GM23338 (cell line): ENCODE measurements at regions not wholly inside any gene's neighbourhood (a gene's known extent, or its start where the extent isn't known, plus 50 kb on each side); places are given as distances from the start of the nearest gene placed in this dataset.

Experiments used
- CREB1 ChIP-seq: fragments of 250-450 bp; sonication (Bioruptor Pico); IDR thresholded peaks from 2 replicates; pipeline ENCODE4 v1.5.0; 2020; ENCODE audit warnings: low read depth, mild to moderate bottlenecking, moderate library complexity
- ETS1 ChIP-seq: IDR thresholded peaks from 2 replicates; pipeline ENCODE4 v1.6.1; 2016; ENCODE audit warnings: antibody characterized with exemption
- EZH2 ChIP-seq: fragments of 200-600 bp; sonication (generic); IDR thresholded peaks from one replicate; pipeline ENCODE4 v1.8.0; 2017; ENCODE audit warnings: antibody characterized with exemption, mild to moderate bottlenecking, low read depth; ENCODE audit not compliant: unreplicated experiment
- EZH2phosphoT487 ChIP-seq: fragments of 200-600 bp; sonication (generic); IDR thresholded peaks from one replicate; pipeline ENCODE4 v1.8.1; 2018; ENCODE audit warnings: antibody characterized with exemption; ENCODE audit not compliant: unreplicated experiment
- JUNB ChIP-seq: IDR thresholded peaks from one replicate; pipeline ENCODE4 v1.6.1; 2016; ENCODE audit warnings: antibody characterized with exemption; ENCODE audit not compliant: unreplicated experiment
- NANOG ChIP-seq: IDR thresholded peaks from 2 replicates; pipeline ENCODE4 v1.6.1; 2016; ENCODE audit warnings: antibody characterized with exemption, borderline replicate concordance
- POLR2AphosphoS5 ChIP-seq: IDR thresholded peaks from 2 replicates; pipeline ENCODE4 v1.6.1; 2016; ENCODE audit warnings: antibody characterized with exemption, low read depth
- STAT1 ChIP-seq: IDR thresholded peaks from one replicate; pipeline ENCODE4 v1.6.1; 2016; ENCODE audit warnings: antibody characterized with exemption; ENCODE audit not compliant: unreplicated experiment
- TF ChIP-seq, protein P1 (sequence below), 2 experiments: fragments of 200-600 bp in 1 of 2; sonication (generic) in 1 of 2; conservative IDR thresholded peaks; 2 replicates each; pipeline versions ENCODE4 v1.5.1 to v1.6.1; 2016 to 2017; ENCODE audit warnings: antibody characterized with exemption in 2 of 2, low read depth in 2 of 2, mild to moderate bottlenecking in 2 of 2, moderate library complexity in 1 of 2
- TF ChIP-seq, protein P2 (sequence below): IDR thresholded peaks from one replicate; pipeline ENCODE4 v1.6.1; 2018; ENCODE audit warnings: antibody characterized with exemption; ENCODE audit not compliant: unreplicated experiment
- TF ChIP-seq, protein P3 (sequence below): fragments of 250-450 bp; sonication (Bioruptor Pico); IDR thresholded peaks from 2 replicates; pipeline ENCODE4 v1.5.0; 2020; ENCODE audit warnings: mild to moderate bottlenecking, moderate library complexity

DNA sequence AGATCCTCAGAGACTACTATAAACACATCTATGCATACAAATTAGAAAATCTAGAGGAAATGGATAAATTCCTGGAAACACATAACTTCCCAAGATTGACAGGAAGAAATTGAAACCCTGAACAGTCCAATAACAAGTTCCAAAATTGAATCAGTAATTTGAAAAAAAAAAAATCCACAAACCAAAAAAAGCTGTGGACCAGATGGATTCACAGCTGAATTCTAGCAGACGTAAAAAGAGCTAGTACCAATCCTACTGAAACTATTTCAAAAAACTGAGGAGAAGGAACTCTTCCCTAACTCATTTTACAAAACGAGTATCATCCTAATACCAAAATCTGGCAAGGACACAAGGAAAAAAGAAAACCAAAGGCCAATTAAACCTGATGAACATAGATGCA lies 77.0 kb upstream of the FXR1 start:
- TF ChIP-seq, protein P1, sequence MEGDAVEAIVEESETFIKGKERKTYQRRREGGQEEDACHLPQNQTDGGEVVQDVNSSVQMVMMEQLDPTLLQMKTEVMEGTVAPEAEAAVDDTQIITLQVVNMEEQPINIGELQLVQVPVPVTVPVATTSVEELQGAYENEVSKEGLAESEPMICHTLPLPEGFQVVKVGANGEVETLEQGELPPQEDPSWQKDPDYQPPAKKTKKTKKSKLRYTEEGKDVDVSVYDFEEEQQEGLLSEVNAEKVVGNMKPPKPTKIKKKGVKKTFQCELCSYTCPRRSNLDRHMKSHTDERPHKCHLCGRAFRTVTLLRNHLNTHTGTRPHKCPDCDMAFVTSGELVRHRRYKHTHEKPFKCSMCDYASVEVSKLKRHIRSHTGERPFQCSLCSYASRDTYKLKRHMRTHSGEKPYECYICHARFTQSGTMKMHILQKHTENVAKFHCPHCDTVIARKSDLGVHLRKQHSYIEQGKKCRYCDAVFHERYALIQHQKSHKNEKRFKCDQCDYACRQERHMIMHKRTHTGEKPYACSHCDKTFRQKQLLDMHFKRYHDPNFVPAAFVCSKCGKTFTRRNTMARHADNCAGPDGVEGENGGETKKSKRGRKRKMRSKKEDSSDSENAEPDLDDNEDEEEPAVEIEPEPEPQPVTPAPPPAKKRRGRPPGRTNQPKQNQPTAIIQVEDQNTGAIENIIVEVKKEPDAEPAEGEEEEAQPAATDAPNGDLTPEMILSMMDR (conservative IDR thresholded peaks at IDR 0.05; ENCODE audit: low read depth in 2 of 2), result no peak
- TF ChIP-seq POLR2AphosphoS5 (no peak), EZH2 (no peak), JUNB (no peak), CREB1 (CRISPR knock-in tag) (no peak), NANOG (no peak), EZH2phosphoT487 (no peak), ETS1 (no peak), STAT1 (no peak)
- TF ChIP-seq, protein P2, sequence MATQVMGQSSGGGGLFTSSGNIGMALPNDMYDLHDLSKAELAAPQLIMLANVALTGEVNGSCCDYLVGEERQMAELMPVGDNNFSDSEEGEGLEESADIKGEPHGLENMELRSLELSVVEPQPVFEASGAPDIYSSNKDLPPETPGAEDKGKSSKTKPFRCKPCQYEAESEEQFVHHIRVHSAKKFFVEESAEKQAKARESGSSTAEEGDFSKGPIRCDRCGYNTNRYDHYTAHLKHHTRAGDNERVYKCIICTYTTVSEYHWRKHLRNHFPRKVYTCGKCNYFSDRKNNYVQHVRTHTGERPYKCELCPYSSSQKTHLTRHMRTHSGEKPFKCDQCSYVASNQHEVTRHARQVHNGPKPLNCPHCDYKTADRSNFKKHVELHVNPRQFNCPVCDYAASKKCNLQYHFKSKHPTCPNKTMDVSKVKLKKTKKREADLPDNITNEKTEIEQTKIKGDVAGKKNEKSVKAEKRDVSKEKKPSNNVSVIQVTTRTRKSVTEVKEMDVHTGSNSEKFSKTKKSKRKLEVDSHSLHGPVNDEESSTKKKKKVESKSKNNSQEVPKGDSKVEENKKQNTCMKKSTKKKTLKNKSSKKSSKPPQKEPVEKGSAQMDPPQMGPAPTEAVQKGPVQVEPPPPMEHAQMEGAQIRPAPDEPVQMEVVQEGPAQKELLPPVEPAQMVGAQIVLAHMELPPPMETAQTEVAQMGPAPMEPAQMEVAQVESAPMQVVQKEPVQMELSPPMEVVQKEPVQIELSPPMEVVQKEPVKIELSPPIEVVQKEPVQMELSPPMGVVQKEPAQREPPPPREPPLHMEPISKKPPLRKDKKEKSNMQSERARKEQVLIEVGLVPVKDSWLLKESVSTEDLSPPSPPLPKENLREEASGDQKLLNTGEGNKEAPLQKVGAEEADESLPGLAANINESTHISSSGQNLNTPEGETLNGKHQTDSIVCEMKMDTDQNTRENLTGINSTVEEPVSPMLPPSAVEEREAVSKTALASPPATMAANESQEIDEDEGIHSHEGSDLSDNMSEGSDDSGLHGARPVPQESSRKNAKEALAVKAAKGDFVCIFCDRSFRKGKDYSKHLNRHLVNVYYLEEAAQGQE, result no peak
- TF ChIP-seq, protein P3, sequence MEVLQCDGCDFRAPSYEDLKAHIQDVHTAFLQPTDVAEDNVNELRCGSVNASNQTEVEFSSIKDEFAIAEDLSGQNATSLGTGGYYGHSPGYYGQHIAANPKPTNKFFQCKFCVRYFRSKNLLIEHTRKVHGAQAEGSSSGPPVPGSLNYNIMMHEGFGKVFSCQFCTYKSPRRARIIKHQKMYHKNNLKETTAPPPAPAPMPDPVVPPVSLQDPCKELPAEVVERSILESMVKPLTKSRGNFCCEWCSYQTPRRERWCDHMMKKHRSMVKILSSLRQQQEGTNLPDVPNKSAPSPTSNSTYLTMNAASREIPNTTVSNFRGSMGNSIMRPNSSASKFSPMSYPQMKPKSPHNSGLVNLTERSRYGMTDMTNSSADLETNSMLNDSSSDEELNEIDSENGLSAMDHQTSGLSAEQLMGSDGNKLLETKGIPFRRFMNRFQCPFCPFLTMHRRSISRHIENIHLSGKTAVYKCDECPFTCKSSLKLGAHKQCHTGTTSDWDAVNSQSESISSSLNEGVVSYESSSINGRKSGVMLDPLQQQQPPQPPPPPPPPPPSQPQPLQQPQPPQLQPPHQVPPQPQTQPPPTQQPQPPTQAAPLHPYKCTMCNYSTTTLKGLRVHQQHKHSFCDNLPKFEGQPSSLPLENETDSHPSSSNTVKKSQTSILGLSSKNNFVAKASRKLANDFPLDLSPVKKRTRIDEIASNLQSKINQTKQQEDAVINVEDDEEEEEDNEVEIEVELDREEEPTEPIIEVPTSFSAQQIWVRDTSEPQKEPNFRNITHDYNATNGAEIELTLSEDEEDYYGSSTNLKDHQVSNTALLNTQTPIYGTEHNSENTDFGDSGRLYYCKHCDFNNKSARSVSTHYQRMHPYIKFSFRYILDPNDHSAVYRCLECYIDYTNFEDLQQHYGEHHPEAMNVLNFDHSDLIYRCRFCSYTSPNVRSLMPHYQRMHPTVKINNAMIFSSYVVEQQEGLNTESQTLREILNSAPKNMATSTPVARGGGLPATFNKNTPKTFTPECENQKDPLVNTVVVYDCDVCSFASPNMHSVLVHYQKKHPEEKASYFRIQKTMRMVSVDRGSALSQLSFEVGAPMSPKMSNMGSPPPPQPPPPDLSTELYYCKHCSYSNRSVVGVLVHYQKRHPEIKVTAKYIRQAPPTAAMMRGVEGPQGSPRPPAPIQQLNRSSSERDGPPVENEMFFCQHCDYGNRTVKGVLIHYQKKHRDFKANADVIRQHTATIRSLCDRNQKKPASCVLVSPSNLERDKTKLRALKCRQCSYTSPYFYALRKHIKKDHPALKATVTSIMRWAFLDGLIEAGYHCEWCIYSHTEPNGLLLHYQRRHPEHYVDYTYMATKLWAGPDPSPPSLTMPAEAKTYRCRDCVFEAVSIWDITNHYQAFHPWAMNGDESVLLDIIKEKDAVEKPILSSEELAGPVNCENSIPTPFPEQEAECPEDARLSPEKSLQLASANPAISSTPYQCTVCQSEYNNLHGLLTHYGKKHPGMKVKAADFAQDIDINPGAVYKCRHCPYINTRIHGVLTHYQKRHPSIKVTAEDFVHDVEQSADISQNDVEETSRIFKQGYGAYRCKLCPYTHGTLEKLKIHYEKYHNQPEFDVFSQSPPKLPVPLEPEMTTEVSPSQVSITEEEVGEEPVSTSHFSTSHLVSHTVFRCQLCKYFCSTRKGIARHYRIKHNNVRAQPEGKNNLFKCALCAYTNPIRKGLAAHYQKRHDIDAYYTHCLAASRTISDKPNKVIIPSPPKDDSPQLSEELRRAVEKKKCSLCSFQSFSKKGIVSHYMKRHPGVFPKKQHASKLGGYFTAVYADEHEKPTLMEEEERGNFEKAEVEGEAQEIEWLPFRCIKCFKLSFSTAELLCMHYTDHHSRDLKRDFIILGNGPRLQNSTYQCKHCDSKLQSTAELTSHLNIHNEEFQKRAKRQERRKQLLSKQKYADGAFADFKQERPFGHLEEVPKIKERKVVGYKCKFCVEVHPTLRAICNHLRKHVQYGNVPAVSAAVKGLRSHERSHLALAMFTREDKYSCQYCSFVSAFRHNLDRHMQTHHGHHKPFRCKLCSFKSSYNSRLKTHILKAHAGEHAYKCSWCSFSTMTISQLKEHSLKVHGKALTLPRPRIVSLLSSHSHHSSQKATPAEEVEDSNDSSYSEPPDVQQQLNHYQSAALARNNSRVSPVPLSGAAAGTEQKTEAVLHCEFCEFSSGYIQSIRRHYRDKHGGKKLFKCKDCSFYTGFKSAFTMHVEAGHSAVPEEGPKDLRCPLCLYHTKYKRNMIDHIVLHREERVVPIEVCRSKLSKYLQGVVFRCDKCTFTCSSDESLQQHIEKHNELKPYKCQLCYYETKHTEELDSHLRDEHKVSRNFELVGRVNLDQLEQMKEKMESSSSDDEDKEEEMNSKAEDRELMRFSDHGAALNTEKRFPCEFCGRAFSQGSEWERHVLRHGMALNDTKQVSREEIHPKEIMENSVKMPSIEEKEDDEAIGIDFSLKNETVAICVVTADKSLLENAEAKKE, result no peak
